Activated T-cell treated with anti-CD3 and anti-CD28 coated beads, Interleukin-2, amount 50 U/mL, for 72 hours (primary cell): ENCODE measurements at regions not wholly inside any gene's neighbourhood (a gene's known extent, or its start where the extent isn't known, plus 50 kb on each side); places are given as distances from the start of the nearest gene placed in this dataset.

Experiments used
- ATAC-seq, 2 donors: fragments of 150-1000 bp; cut with Tn5 transposase; replicated peaks in 1 of 2; 2 replicates each; pipeline ENCODE4 v1.10.0; 2021; ENCODE audit warnings: moderate library complexity in 2 of 2, mild to moderate bottlenecking in 1 of 2
- DNase-seq, 2 donors: peaks; one replicate each; pipeline ENCODE4 v3.0.0; 2021 to 2022; ENCODE audit warnings: mixed read lengths in 1 of 2
- H3K27ac Mint-ChIP-seq: one replicate; pipeline ENCODE4 v1.8.0; 2022; ENCODE audit warnings: mild to moderate bottlenecking, moderate library complexity, mixed read lengths
- H3K27me3 Mint-ChIP-seq: one replicate; pipeline ENCODE4 v1.8.0; 2022; ENCODE audit warnings: low read depth, mixed read lengths
- H3K36me3 Mint-ChIP-seq, 2 donors: one replicate each; pipeline ENCODE4 v1.8.0; 2022; ENCODE audit warnings: mixed read lengths in 2 of 2, mild to moderate bottlenecking in 1 of 2; ENCODE audit not compliant: insufficient read depth in 2 of 2
- H3K4me1 Mint-ChIP-seq: one replicate; pipeline ENCODE4 v1.8.0; 2022; ENCODE audit warnings: low read depth, mixed read lengths
- H3K4me3 Mint-ChIP-seq, 2 donors: one replicate each; pipeline ENCODE4 v1.8.0; 2022; ENCODE audit warnings: mild to moderate bottlenecking in 2 of 2, mixed read lengths in 2 of 2, moderate library complexity in 2 of 2
- H3K9me3 Mint-ChIP-seq, 2 donors: one replicate each; pipeline ENCODE4 v1.8.0; 2022; ENCODE audit warnings: mixed read lengths in 2 of 2

GRCh38 chr10:28945959-28946358 is 268.6 kb downstream of the BAMBI start:
- no peaks in the 10 kb centered on the region for H3K27me3 Mint-ChIP-seq
- no peak overlapping the region for H3K27ac Mint-ChIP-seq
- no peaks in the 10 kb centered on the region for H3K4me1 Mint-ChIP-seq
- no peak overlapping the region for H3K4me3 Mint-ChIP-seq
- DNase-seq, result no peak
- H3K9me3 Mint-ChIP-seq, result peaks cover 0 to 8% of the 10 kb centered on the region in 2 donors
- ATAC-seq, result no peak
- peaks cover 0 to 2% of the 10 kb centered on the region in 2 donors for H3K36me3 Mint-ChIP-seq

GRCh38 chr10:28946479-28946878 is 269.2 kb downstream of the BAMBI start:
- H3K4me3 Mint-ChIP-seq, result no peak overlapping the region
- ATAC-seq, result no peak
- peaks cover 0 to 8% of the 10 kb centered on the region in 2 donors for H3K9me3 Mint-ChIP-seq
- H3K27ac Mint-ChIP-seq, result no peak overlapping the region
- H3K4me1 Mint-ChIP-seq, result no peaks in the 10 kb centered on the region
- DNase-seq, result no peak
- peaks cover 0 to 2% of the 10 kb centered on the region in 2 donors for H3K36me3 Mint-ChIP-seq
- H3K27me3 Mint-ChIP-seq, result no peaks in the 10 kb centered on the region

- no peak overlapping the region for H3K4me3 Mint-ChIP-seq
- H3K9me3 Mint-ChIP-seq, result peaks cover 0 to 8% of the 10 kb centered on the region in 2 donors
- ATAC-seq (no peak), DNase-seq (no peak)
- no peaks in the 10 kb centered on the region for H3K27me3 Mint-ChIP-seq
- H3K4me1 Mint-ChIP-seq, result no peaks in the 10 kb centered on the region
- peaks cover 0 to 2% of the 10 kb centered on the region in 2 donors for H3K36me3 Mint-ChIP-seq
- no peak overlapping the region for H3K27ac Mint-ChIP-seq
Observed at GRCh38 chr10:28947171-28947570, 269.9 kb downstream of the BAMBI start.

- DNase-seq, result no peak
- no peaks in the 10 kb centered on the region for H3K4me1 Mint-ChIP-seq
- H3K9me3 Mint-ChIP-seq, result peaks cover 0 to 8% of the 10 kb centered on the region in 2 donors
Observed at GRCh38 chr10:28948046-28948445, 270.7 kb downstream of the BAMBI start.

GRCh38 chr10:28949005-28950004 is 272.0 kb downstream of the BAMBI start:
- no peak overlapping the region for H3K4me3 Mint-ChIP-seq
- no peak overlapping the region for H3K27ac Mint-ChIP-seq
- H3K4me1 Mint-ChIP-seq, result no peaks in the 10 kb centered on the region
- no peak for DNase-seq
- peaks cover 0 to 2% of the 10 kb centered on the region in 2 donors for H3K36me3 Mint-ChIP-seq
- no peak for ATAC-seq
- H3K27me3 Mint-ChIP-seq, result peaks cover 10% of the 10 kb centered on the region
- H3K9me3 Mint-ChIP-seq, result peaks cover 0 to 8% of the 10 kb centered on the region in 2 donors

More at GRCh38 chr10:28948046-28948445, 270.7 kb downstream of the BAMBI start:
- Mint-ChIP-seq H3K4me3 (no peak overlapping the region), H3K36me3 (peaks cover 0 to 2% of the 10 kb centered on the region in 2 donors), H3K27ac (no peak overlapping the region), H3K27me3 (peaks cover 2% of the 10 kb centered on the region)
- ATAC-seq, result no peak

GRCh38 chr10:28951484-28951883 is 274.2 kb downstream of the BAMBI start:
- ATAC-seq, result no peak
- DNase-seq, result no peak
- Mint-ChIP-seq H3K27ac (no peak overlapping the region), H3K4me1 (no peaks in the 10 kb centered on the region), H3K27me3 (peaks cover 13% of the 10 kb centered on the region), H3K36me3 (no peaks in the 10 kb centered on the region), H3K9me3 (no peaks in the 10 kb centered on the region), H3K4me3 (no peak overlapping the region)

- H3K27ac Mint-ChIP-seq, result no peak overlapping the region
Observed at GRCh38 chr10:28952523-28952922, 275.2 kb downstream of the BAMBI start.

GRCh38 chr10:28954211-28954610 is 276.9 kb downstream of the BAMBI start:
- H3K27me3 Mint-ChIP-seq, result peaks cover 13% of the 10 kb centered on the region
- ATAC-seq, result no peak
- H3K4me1 Mint-ChIP-seq, result no peaks in the 10 kb centered on the region
- no peak overlapping the region for H3K4me3 Mint-ChIP-seq
- peaks cover 0 to 5% of the 10 kb centered on the region in 2 donors for H3K9me3 Mint-ChIP-seq
- no peak overlapping the region for H3K27ac Mint-ChIP-seq
- DNase-seq, result no peak
- no peaks in the 10 kb centered on the region for H3K36me3 Mint-ChIP-seq

More at GRCh38 chr10:28952523-28952922, 275.2 kb downstream of the BAMBI start:
- Mint-ChIP-seq H3K27me3 (peaks cover 13% of the 10 kb centered on the region), H3K4me3 (no peak overlapping the region), H3K36me3 (no peaks in the 10 kb centered on the region), H3K9me3 (peaks cover 0 to 3% of the 10 kb centered on the region in 2 donors), H3K4me1 (no peaks in the 10 kb centered on the region)
- DNase-seq (no peak), ATAC-seq (no peak)

- Mint-ChIP-seq H3K36me3 (no peaks in the 10 kb centered on the region), H3K4me3 (no peak overlapping the region), H3K9me3 (peaks cover 0 to 5% of the 10 kb centered on the region in 2 donors), H3K27me3 (peaks cover 7% of the 10 kb centered on the region), H3K4me1 (no peaks in the 10 kb centered on the region), H3K27ac (no peak overlapping the region)
- no peak for ATAC-seq
- DNase-seq, result no peak
Observed at GRCh38 chr10:28958468-28958867, 281.1 kb downstream of the BAMBI start.

GRCh38 chr10:28959850-28960501 is 282.7 kb downstream of the BAMBI start:
- Mint-ChIP-seq H3K9me3 (peaks cover 0 to 5% of the 10 kb centered on the region in 2 donors), H3K4me3 (no peak overlapping the region), H3K27me3 (no peaks in the 10 kb centered on the region), H3K4me1 (no peaks in the 10 kb centered on the region), H3K36me3 (no peaks in the 10 kb centered on the region), H3K27ac (no peak overlapping the region)
- DNase-seq (no peak), ATAC-seq (no peak)

- DNase-seq (no peak), ATAC-seq (no peak)
- no peak overlapping the region for H3K4me3 Mint-ChIP-seq
- H3K36me3 Mint-ChIP-seq, result no peaks in the 10 kb centered on the region
- H3K4me1 Mint-ChIP-seq, result no peaks in the 10 kb centered on the region
- H3K27me3 Mint-ChIP-seq, result no peaks in the 10 kb centered on the region
- H3K27ac Mint-ChIP-seq, result no peak overlapping the region
- peaks cover 0 to 2% of the 10 kb centered on the region in 2 donors for H3K9me3 Mint-ChIP-seq
Observed at GRCh38 chr10:28962768-28963167, 285.4 kb downstream of the BAMBI start.

- Mint-ChIP-seq H3K4me3 (no peak overlapping the region), H3K36me3 (no peaks in the 10 kb centered on the region), H3K4me1 (no peaks in the 10 kb centered on the region), H3K27me3 (no peaks in the 10 kb centered on the region), H3K9me3 (peaks cover under 1 to 1% of the 10 kb centered on the region in 2 donors), H3K27ac (no peak overlapping the region)
- ATAC-seq (no peak), DNase-seq (no peak)
Observed at GRCh38 chr10:28963539-28964221, 286.4 kb downstream of the BAMBI start.

GRCh38 chr10:28965937-28966336 is 288.6 kb downstream of the BAMBI start:
- Mint-ChIP-seq H3K4me1 (no peaks in the 10 kb centered on the region), H3K27me3 (no peaks in the 10 kb centered on the region), H3K4me3 (no peak overlapping the region), H3K36me3 (no peaks in the 10 kb centered on the region), H3K9me3 (peaks cover 0 to 1% of the 10 kb centered on the region in 2 donors), H3K27ac (no peak overlapping the region)
- ATAC-seq (no peak), DNase-seq (no peak)
